Stimulated activated effector memory CD8-positive, alpha-beta T cell treated with anti-CD3 and anti-CD28 coated beads, Interleukin-12 subunit alpha, Interleukin-12 subunit beta, amount 100 ng/mL, for 72 hours (primary cell): ENCODE measurements at regions not wholly inside any gene's neighbourhood (a gene's known extent, or its start where the extent isn't known, plus 50 kb on each side); places are given as distances from the start of the nearest gene placed in this dataset.

Experiments
- ATAC-seq: fragments of 150-1000 bp; cut with Tn5 transposase; 2 replicates; pipeline ENCODE4 v1.10.0; 2021
- DNase-seq, 2 donors: peaks; one replicate each; pipeline ENCODE4 v3.0.0; 2021 to 2022; ENCODE audit warnings: low spot score in 2 of 2
- H3K27ac Mint-ChIP-seq: one replicate; pipeline ENCODE4 v1.8.0; 2022; ENCODE audit warnings: mild to moderate bottlenecking, mixed read lengths
- H3K36me3 Mint-ChIP-seq: one replicate; pipeline ENCODE4 v1.8.0; 2022; ENCODE audit warnings: mild to moderate bottlenecking, mixed read lengths
- H3K4me1 Mint-ChIP-seq: one replicate; pipeline ENCODE4 v1.8.0; 2022; ENCODE audit warnings: mixed read lengths
- H3K4me3 Mint-ChIP-seq: one replicate; pipeline ENCODE4 v1.8.0; 2022; ENCODE audit warnings: mild to moderate bottlenecking, mixed read lengths
- H3K9me3 Mint-ChIP-seq: one replicate; pipeline ENCODE4 v1.8.0; 2022; ENCODE audit warnings: mixed read lengths

DNA sequence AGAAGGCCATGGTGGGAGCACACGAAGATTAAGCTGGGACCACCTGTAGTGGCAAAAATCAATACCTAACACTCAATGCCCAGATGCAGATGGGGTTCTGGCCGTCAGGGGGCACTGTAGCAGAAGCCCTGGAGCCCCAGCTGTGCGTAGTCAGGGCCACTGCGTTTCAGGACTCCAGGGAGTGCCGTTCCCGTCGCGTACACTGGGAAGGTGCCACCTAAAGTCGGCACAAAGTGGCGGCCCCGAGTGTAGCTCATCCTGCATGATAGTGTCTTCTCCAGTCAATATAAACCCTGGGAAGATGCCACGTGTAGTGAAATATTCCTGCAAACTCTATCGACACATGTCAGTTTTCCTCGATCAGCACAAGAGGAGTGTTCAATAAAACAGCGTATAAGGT, 123.8 kb upstream of the NTM start:
- Mint-ChIP-seq H3K27ac (no peak overlapping the region), H3K4me1 (no peaks in the 10 kb centered on the region), H3K4me3 (no peak overlapping the region), H3K9me3 (peaks cover 3% of the 10 kb centered on the region), H3K36me3 (no peaks in the 10 kb centered on the region)
- no peak for ATAC-seq
- no peak for DNase-seq

DNA sequence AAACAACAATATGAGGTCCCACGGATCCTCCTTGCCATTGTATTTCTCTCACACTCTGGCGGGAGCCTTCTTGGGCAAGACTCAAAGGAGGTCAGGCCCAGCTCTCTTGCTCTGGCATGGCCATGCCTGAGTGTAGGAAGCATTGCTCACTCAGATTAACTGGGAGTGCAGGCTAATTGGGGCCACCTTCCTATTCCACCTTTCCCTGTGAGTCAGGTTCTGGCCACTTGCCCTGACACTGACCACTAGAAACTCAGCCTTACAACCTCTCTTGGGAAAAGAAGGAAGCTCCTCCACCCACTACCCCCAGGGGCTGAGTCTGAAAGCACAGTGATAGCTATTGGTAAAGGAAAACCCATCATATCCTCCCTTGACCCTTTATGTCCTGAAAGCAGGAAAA, 121.8 kb upstream of the NTM start:
- DNase-seq (no peak), ATAC-seq (no peak)
- Mint-ChIP-seq H3K27ac (no peak overlapping the region), H3K4me1 (no peaks in the 10 kb centered on the region), H3K9me3 (peaks cover 3% of the 10 kb centered on the region), H3K36me3 (no peaks in the 10 kb centered on the region), H3K4me3 (no peak overlapping the region)

DNA sequence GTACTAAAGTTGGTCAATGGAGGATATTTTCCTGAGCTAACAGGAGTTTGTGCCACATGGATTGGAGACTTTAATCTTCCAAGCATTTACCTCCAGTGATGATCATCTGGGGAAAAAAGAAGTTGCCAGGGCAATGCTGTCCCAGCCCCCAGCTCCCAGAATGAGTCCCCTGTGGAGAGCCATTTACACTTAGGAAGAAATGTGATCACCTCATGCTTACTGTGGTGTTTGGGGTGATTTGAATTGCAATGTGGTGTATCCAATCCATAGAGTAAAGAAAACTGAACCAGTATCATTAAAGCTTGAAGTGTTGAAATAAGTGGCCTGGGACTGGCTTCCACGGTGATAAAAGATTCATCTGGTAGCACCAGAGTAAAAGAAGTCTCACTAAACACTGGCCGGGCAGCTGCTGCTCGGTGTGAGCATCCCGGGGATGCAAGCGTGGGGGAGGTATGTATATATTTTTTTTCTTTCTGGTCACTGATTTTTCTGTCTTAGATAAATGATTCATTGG, 117.2 kb upstream of the NTM start:
- no peaks in the 10 kb centered on the region for H3K36me3 Mint-ChIP-seq
- H3K4me1 Mint-ChIP-seq = no peaks in the 10 kb centered on the region
- peaks cover 10% of the 10 kb centered on the region for H3K9me3 Mint-ChIP-seq
- no peak overlapping the region for H3K27ac Mint-ChIP-seq
- ATAC-seq (no peak), DNase-seq (no peak)
- H3K4me3 Mint-ChIP-seq = no peak overlapping the region

DNA sequence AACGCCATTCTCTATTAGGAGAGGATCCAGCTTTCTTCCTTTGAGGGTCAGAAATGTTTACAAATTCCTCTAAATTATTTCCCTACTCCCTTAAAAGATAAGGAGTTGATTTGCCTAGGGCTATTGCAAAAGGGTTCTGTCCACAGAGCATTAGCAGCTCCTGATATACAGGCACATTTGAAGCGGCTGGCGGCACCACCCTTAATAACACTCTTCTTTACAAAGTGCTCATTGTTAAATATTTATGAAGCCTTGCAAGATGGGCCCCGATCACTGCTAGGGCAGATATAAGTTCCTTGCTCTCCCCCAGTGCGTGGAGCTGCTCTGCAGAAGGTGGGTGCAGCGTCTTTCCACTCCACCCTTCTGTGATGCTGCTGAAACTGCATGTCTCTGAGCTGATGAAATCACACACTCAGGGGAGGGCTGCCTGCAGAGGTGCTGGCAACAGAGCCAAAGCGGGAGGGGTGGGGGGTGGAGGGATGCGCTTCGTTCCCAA, 116.7 kb upstream of the NTM start:
- Mint-ChIP-seq H3K9me3 (peaks cover 10% of the 10 kb centered on the region), H3K36me3 (no peaks in the 10 kb centered on the region), H3K4me3 (no peak overlapping the region), H3K4me1 (no peaks in the 10 kb centered on the region), H3K27ac (no peak overlapping the region)
- DNase-seq (no peak), ATAC-seq (no peak)

DNA sequence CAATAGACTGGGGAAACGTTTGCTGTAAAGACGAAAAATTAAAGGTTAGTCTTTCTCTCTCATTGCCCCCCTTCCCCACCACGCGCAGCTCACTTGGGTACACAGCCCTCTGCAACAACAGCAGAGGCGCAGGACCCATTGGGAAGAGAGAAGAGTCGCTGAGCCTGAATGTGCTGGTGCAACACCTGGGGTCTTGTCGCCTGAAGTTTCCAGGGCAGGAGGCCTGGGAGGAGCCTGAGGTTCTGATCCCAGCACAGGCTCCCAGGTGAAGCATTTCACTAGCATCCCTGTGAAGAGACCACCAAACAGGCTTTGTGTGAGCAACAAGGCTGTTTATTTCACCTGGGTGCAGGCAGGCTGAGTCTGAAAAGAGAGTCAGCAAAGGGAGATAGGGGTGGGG, 116.2 kb upstream of the NTM start:
- ATAC-seq (no peak), DNase-seq (no peak)
- no peak overlapping the region for H3K27ac Mint-ChIP-seq

DNA sequence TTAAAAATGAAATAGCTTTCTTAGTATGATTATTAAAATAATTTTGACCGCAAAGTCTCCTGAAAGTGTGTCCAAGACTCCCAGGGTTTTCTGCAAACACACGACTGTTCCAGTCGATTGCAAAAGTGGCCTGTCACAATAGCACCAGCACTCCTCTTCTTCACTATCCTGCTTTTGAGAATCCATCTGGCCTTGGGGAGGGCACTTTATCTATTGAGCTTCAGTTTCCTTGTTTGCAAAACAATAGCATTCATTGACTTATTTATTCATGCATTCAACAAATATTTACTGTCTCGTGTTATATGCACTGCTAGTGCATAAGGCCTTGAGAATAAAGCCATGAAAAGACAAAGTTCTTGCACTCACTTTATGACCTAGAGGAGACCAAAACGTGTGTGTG, 96.2 kb upstream of the NTM start:
- no peak overlapping the region for H3K27ac Mint-ChIP-seq
- DNase-seq = no peak
- ATAC-seq = no peak
- no peaks in the 10 kb centered on the region for H3K36me3 Mint-ChIP-seq
- H3K4me1 Mint-ChIP-seq = no peaks in the 10 kb centered on the region
- H3K4me3 Mint-ChIP-seq = no peak overlapping the region
- peaks cover 18% of the 10 kb centered on the region for H3K9me3 Mint-ChIP-seq

More for the DNA sequence above, 116.2 kb upstream of the NTM start:
- Mint-ChIP-seq H3K36me3 (no peaks in the 10 kb centered on the region), H3K4me3 (no peak overlapping the region), H3K4me1 (no peaks in the 10 kb centered on the region), H3K9me3 (peaks cover 10% of the 10 kb centered on the region)

DNA sequence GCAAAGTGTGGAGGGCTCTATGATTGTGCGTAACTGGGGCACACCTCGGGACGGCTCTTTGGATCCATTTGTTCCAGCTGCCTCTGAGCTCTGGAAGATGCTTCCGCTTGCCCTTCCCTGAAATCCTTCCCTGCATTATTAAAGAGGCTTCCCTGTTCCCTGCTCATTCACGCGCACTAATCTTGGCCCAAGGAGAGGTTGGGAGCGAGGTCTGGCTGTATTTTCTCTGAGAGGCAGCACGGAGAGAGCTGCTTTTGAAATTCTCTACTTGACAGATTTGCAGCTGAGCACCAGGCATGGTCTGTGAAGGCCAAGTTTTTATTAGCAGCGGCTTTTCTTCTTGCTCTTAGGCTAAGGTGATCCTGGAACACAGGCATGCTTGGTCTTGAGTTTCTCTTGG, 94.8 kb upstream of the NTM start:
- no peaks in the 10 kb centered on the region for H3K4me1 Mint-ChIP-seq
- H3K27ac Mint-ChIP-seq = no peak overlapping the region
- ATAC-seq (no peak), DNase-seq (no peak)
- H3K36me3 Mint-ChIP-seq = no peaks in the 10 kb centered on the region
- no peak overlapping the region for H3K4me3 Mint-ChIP-seq
- H3K9me3 Mint-ChIP-seq = peaks cover 18% of the 10 kb centered on the region

DNA sequence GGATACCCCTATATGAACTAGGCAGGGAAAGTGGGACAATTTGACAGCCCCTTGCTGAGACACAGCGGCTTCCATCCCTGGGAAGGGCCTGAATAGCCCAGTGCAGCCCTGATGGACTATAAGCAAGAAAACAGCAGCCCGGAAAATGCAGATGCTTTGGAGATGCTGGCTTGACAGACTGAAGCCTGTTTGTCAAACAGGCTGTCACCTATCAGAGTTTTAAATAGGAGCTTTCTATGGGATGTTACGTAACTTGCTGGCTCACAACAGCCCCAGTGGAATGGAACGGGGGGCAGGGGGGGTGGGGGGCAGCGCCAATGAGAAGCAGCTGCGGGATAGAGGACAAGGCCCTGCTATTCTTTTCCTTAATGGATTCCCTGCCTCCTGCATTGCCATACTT, 91.9 kb upstream of the NTM start:
- peaks cover 5% of the 10 kb centered on the region for H3K9me3 Mint-ChIP-seq
- no peak overlapping the region for H3K4me3 Mint-ChIP-seq
- ATAC-seq (no peak), DNase-seq (no peak)
- H3K27ac Mint-ChIP-seq = no peak overlapping the region
- no peaks in the 10 kb centered on the region for H3K4me1 Mint-ChIP-seq
- no peaks in the 10 kb centered on the region for H3K36me3 Mint-ChIP-seq

DNA sequence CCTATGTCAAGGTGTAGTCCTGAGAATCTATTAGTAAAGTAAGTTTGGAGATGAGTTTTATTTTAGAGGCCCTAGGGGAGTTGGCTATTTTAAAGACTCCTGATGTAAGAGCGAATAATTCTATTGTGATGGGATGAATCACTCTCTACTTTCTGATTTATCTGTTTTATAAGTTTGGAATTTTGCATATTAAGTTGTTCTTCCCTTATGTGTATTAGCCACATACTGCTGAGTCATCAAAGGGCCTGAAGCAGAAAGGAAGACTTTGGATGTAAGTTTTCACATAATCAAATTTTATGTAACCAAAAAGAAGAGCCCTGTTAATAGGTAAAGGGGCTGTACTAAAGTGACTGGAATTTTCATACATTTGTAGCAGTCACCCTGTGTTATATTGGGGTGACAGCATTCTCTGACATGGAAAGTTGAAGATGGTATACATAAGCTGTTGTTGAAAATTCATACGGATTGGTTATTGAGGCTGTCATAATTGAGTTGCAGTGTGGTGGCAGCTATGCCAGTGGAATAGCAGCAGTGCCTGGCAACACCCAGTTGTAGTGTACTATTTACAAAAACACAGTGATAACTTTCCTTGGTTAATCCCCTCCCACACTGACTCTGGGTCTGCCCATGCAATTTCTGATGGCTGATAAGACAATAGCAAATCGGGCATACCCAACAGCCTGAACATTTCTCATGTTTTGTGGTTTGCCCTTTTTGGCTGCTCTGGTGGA, 90.6 kb upstream of the NTM start:
- Mint-ChIP-seq H3K9me3 (peaks cover 2% of the 10 kb centered on the region), H3K36me3 (no peaks in the 10 kb centered on the region)
- ATAC-seq = no peak

DNA sequence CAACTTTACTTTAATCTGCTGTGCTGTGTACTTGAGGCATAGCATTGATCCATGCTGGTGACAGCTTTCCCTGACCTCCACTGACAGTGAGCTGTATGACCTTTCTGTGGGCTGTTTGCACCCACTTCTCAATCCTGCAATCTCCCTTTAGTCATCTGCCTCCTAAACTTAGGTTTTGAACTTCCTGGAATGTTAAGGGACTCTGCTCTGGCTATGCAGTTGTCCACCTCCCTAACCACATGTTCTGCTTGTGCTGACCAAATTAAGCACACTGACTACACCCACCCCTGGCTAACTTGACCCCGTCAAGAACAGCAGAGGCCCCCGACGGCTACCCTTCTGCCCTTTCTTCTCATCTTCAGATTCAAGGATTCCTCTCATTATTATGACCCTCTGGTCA, 89.1 kb upstream of the NTM start:
- H3K4me1 Mint-ChIP-seq = no peaks in the 10 kb centered on the region
- H3K27ac Mint-ChIP-seq = no peak overlapping the region
- no peak overlapping the region for H3K4me3 Mint-ChIP-seq
- ATAC-seq (no peak), DNase-seq (no peak)
- H3K36me3 Mint-ChIP-seq = no peaks in the 10 kb centered on the region
- H3K9me3 Mint-ChIP-seq = peaks cover 2% of the 10 kb centered on the region

More for the DNA sequence above, 90.6 kb upstream of the NTM start:
- DNase-seq = no peak
- no peaks in the 10 kb centered on the region for H3K4me1 Mint-ChIP-seq
- H3K27ac Mint-ChIP-seq = no peak overlapping the region
- H3K4me3 Mint-ChIP-seq = no peak overlapping the region

DNA sequence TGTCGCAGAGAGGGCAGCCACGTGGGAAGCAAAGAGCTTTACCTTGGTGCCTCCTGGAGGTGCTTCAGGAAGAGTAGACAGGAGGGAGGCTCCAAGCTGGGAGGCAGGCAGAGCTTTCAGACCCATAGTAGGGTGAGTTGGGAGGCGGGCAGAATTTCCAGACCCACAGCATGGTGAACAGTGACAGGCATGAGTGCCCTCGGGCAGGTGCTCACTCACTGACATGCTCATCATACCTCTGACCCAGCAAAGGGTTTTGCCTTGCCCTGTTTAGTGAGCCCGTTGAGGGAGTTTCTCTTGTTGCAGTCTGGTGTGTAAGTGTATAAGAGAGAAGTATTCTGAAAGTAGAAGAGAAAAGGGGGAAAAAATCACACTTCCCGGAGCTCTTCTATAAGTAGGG, 86.4 kb upstream of the NTM start:
- H3K27ac Mint-ChIP-seq = no peak overlapping the region
- H3K36me3 Mint-ChIP-seq = no peaks in the 10 kb centered on the region
- DNase-seq = no peak
- peaks cover 2% of the 10 kb centered on the region for H3K9me3 Mint-ChIP-seq
- H3K4me3 Mint-ChIP-seq = no peak overlapping the region
- no peak for ATAC-seq
- no peaks in the 10 kb centered on the region for H3K4me1 Mint-ChIP-seq

DNA sequence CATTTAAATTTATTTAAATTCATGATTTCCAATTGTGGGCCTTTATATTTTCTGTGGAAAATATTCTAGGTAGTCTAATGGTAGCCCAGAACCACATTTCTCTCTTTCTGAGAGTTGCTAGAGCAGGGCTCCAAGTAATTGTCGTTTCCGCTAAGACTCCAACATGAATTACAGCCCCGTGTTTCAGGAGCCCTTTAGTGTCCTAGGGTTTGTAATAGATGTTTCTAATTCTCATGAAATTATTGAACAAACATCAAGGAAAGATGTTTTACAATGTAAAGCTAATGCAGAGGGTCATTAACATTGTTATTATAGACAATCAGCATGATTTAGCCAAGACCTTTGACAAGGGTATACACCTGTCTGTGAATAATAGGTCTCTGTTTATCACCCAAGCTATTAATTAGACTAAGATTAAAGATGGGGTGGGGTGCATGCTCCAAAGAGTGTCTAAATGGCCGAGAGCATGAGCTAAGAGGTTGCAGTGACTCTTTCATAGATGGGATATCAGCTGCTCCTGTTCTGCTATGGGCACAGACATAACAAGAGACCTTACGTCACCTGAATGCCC, 81.8 kb upstream of the NTM start:
- no peak for DNase-seq
- H3K4me1 Mint-ChIP-seq = no peaks in the 10 kb centered on the region
- H3K9me3 Mint-ChIP-seq = peaks cover 2% of the 10 kb centered on the region
- no peak overlapping the region for H3K27ac Mint-ChIP-seq
- no peak for ATAC-seq
- H3K4me3 Mint-ChIP-seq = no peak overlapping the region
- H3K36me3 Mint-ChIP-seq = no peaks in the 10 kb centered on the region

DNA sequence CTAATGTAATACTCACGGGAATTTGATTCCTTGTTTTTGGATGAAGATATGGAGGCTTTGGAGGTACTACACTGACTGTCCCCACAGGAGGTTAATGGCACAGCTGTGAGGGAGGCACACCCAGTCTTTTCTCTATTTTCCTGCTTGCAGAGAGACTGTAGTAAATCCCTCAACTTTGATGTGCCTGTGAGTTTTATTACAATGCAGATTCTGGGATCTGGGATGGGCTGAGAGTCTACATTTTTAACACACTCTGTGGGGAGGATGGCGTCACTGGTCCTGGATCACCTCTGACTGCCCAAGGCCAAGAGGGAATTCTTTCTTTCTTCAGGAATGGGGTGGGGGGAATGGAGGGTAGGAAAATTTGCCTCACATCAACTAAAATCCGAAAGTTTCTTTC, 80.2 kb upstream of the NTM start:
- H3K27ac Mint-ChIP-seq = no peak overlapping the region
- H3K4me3 Mint-ChIP-seq = no peak overlapping the region
- ATAC-seq (no peak), DNase-seq (no peak)
- peaks cover 4% of the 10 kb centered on the region for H3K9me3 Mint-ChIP-seq
- H3K4me1 Mint-ChIP-seq = no peaks in the 10 kb centered on the region
- no peaks in the 10 kb centered on the region for H3K36me3 Mint-ChIP-seq

DNA sequence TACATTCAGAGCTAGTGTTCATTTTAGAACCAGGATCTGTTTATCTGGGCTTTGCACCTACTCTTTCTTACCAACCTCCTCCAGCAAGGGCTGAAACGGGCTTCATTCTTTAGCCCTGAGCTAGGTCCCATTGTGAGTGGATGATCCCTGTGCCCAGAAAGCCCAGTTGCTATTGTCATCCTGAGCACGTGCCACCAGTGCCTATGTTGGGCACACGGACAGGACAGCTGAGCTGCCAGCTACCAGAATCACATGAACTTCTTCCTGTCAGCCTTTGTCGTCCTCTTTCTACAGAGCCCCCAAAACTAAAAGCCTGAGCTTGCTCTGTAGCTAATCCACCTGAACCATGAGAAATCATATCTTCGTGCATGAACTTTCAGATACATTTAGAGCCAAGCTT, 74.4 kb upstream of the NTM start:
- Mint-ChIP-seq H3K27ac (no peak overlapping the region), H3K9me3 (peaks cover 23% of the 10 kb centered on the region), H3K4me3 (no peak overlapping the region), H3K4me1 (no peaks in the 10 kb centered on the region), H3K36me3 (no peaks in the 10 kb centered on the region)
- no peak for ATAC-seq
- DNase-seq = no peak

DNA sequence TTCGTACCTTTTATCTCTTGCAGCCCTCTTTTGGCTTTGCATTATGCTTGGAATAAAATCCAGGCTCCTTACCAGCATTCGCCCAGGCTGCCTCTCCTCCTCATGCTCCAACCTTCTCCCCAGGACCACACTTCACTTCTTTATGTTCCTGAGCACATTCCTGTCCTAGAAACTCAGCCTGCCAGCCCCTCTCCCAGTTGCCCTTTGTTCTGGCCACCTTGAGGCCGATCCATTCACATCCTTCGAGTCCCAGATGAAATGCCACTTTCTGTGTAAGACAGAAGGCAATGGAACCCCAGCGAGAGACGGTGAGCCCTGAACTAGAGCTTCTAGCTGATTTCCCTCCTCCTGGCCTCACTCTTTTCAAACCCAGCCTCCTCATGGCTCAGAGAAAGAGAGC, 73.0 kb upstream of the NTM start:
- Mint-ChIP-seq H3K4me3 (no peak overlapping the region), H3K36me3 (no peaks in the 10 kb centered on the region), H3K4me1 (no peaks in the 10 kb centered on the region), H3K27ac (no peak overlapping the region), H3K9me3 (peaks cover 21% of the 10 kb centered on the region)
- ATAC-seq (no peak), DNase-seq (no peak)
